Coronary artery (tissue), 2 donors: ENCODE measurements at regions not wholly inside any gene's neighbourhood (a gene's known extent, or its start where the extent isn't known, plus 50 kb on each side); places are given as distances from the start of the nearest gene placed in this dataset.

ENCODE experiments used
- DNase-seq: peaks from one replicate; pipeline ENCODE4 v3.0.0-alpha.2; 2017; ENCODE audit warnings: low spot score
- H3K27ac ChIP-seq, 2 donors: fragments of 200-600 bp; sonication (generic); one replicate each; pipeline ENCODE4 v1.5.1; 2016 to 2019
- H3K4me3 ChIP-seq: fragments of 200-600 bp; sonication (generic); 2 replicates; pipeline ENCODE4 v1.5.1; 2016; ENCODE audit warnings: mild to moderate bottlenecking, moderate library complexity
- TF ChIP-seq, protein P1 (sequence below): fragments of 200-600 bp; sonication (generic); IDR thresholded peaks from one replicate; pipeline ENCODE4 v1.5.1; 2019; ENCODE audit warnings: antibody characterized with exemption

DNA sequence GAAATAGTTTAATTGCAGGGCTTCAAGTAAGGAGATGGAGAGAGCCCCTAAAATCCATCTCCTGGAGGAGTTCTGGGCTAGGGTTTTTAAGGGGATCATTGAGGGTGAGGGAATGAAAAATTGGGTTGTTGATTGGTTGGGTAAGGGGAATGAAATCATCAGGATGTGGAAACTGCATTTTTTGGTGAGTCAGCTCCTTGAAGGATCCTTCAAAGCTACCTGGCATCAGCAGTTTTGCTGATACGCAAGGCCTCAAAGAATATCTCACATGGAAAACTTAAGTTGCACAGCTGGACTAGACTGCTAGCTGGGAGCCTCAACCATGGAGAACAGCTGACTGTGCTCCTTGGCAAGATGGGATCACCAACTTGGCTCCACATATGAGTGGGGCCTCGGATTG lies 136.7 kb downstream of the FGF10 start:
- DNase-seq = no peak
- H3K4me3 ChIP-seq = no peak overlapping the region
- TF ChIP-seq, protein P1, sequence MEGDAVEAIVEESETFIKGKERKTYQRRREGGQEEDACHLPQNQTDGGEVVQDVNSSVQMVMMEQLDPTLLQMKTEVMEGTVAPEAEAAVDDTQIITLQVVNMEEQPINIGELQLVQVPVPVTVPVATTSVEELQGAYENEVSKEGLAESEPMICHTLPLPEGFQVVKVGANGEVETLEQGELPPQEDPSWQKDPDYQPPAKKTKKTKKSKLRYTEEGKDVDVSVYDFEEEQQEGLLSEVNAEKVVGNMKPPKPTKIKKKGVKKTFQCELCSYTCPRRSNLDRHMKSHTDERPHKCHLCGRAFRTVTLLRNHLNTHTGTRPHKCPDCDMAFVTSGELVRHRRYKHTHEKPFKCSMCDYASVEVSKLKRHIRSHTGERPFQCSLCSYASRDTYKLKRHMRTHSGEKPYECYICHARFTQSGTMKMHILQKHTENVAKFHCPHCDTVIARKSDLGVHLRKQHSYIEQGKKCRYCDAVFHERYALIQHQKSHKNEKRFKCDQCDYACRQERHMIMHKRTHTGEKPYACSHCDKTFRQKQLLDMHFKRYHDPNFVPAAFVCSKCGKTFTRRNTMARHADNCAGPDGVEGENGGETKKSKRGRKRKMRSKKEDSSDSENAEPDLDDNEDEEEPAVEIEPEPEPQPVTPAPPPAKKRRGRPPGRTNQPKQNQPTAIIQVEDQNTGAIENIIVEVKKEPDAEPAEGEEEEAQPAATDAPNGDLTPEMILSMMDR = no peak

DNA sequence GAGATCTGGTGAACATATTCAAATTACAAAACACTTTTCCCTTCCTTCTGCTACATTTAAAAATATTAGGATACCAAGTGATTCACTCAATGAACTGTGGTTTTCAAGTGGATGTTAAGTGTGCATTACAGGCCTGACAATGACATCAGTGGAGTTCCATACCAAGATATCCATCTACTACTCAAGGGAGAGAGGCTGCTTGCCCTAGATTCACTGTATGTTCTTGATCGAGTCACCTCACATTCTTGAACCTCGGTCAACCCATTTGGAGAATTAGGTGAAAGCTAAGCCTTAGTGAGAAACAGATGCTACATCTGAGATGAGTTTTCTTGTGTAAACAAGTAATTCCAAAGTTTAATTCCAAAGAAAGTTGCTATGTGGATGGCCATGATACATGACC lies 142.2 kb downstream of the FGF10 start:
- no peak for DNase-seq
- Histone ChIP-seq H3K27ac (no peak overlapping the region), H3K4me3 (no peak overlapping the region)
- TF ChIP-seq, protein P1 = no peak

More for the DNA sequence above, 136.7 kb downstream of the FGF10 start:
- H3K27ac ChIP-seq = no peak overlapping the region

DNA sequence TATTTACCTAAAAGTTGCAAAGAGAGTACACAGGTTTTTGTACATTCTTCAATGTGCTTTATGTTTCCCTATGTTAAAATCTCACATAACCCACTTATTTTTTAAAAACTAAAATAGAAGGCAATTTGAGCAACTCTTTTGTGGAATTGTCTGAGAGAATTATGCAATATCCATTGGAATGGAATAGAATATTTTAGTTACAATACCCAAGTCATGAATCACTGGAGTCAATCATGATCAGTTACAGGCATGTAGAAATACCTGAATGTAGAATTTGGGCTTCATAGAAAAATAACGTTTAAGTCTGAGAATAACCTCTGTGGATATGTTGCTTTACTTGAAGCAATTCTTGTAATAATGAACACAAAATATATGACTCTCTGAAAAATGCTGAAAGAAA lies 143.3 kb downstream of the FGF10 start:
- H3K27ac ChIP-seq = no peak overlapping the region
- DNase-seq = no peak
- TF ChIP-seq, protein P1 = no peak
- H3K4me3 ChIP-seq = no peak overlapping the region

DNA sequence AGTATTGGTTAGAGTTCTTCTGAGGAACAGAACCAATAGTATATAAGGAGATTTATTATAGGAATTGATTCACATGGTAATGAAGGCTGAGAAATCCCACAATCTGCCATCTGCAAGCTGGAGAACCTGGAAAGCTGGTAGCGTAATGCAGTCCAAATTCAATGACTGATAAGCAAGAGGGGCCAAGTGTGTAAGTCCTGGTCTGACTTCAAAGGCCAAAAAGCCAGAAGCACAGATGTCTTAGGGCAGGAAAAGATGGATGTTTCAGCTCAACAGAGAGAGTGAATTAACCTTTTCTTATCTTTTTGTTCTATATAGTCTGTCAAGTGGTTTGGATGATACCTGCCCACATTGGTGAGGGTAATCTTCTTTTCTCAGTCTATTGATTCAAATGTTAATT lies 146.4 kb downstream of the FGF10 start:
- DNase-seq = no peak
- TF ChIP-seq, protein P1 = no peak
- H3K27ac ChIP-seq = no peak overlapping the region
- no peak overlapping the region for H3K4me3 ChIP-seq

DNA sequence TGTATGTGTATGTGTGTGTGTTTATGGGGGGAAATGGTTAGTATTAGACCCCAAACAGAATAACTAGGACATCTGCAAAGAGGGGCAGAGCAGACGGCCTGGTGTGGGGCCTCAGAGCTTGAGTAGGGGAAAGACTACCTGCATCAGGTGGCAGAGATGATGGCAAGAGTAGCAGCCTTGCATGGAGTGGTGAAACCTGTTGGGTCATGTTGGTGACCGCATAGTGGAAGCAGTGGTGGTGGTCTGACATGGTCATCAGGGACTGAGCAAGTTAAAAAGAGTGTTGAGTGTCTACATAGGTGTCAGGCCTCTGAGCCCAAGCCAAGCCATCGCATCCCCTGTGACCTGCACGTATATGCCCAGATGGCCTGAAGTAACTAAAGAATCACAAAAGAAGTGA lies 153.2 kb downstream of the FGF10 start:
- TF ChIP-seq, protein P1 = no peak
- H3K27ac ChIP-seq = no peak overlapping the region
- no peak overlapping the region for H3K4me3 ChIP-seq
- no peak for DNase-seq

DNA sequence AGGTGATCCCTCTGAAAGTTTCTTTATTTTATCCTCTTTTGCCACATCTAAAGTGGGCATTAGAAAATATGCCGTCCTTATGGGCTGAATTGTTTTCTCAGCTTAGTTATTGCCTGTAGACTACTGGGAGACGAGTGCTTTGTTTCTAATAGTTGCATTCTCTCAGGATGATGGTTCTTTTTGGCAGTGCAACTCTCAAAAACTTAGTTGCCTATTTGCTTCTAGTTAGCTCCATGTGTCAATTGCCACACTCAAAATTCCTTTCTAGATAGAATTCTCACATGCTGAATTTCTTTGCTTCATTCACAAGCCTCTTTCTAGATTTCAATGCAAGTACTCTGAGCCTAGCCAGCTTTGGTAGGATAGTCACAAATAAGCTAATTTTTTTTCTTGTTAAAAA lies 155.5 kb downstream of the FGF10 start:
- Histone ChIP-seq H3K27ac (no peak overlapping the region), H3K4me3 (no peak overlapping the region)
- no peak for DNase-seq
- TF ChIP-seq, protein P1 = no peak

DNA sequence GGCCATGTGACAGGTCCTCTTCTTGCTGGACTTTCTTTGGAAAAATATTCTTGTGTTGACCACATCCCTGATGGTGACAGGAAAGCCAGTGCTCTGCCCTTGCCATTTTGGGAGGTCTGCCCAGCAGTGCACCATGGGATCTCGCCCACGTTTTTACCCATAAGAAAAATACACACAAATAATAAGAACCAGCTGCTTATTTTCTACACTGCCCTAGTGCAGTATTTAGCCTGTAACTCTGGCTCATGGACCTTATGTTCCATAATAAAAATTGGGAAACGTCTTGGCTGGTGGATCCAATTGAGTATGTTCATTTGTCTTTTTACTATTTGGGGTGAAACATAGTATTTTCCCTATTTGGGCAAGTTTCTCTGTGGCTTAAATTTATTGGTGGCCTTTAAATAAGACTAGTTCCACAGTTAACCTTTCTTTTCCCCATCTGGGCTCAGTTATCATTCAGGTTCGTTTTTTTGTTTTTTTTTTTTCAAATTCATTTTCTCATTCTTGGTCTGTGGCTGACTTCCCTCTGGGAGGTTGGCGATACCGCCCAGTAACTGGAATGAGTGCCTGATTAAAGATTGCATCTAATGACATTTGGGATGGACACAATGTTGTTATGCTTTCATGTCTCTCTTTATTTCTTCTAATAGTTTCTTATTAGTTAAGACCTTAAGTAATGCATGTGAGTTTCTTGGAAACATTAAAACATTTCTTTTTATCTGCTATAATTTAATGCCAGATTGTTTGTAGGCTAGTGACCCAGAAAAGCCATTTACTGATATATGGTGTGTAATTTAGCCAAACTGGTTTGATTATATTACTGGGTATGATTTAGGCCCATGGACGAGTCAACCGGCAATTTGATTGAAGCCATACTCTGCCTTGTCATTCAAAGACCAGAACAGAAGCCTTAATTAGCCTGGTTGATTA lies 163.7 kb downstream of the FGF10 start:
- TF ChIP-seq, protein P1 = no peak
- H3K4me3 ChIP-seq = no peak overlapping the region
- H3K27ac ChIP-seq = no peak overlapping the region
- DNase-seq = no peak
